RWPE2 (cell line): ENCODE measurements at regions not wholly inside any gene's neighbourhood (a gene's known extent, or its start where the extent isn't known, plus 50 kb on each side); places are given as distances from the start of the nearest gene placed in this dataset.

Experiments used
- ATAC-seq: fragments of 200-7000 bp; cut with Tn5 transposase; 3 replicates; pipeline ENCODE4 v1.9.1; 2021; ENCODE audit warnings: low read depth
- DNase-seq: peaks from one replicate; pipeline ENCODE4 v3.0.0-alpha.2; 2020; ENCODE audit warnings: low spot score
- H3K27ac ChIP-seq: fragments of 450-650 bp; 2 replicates; pipeline ENCODE4 v1.5.1; 2017; ENCODE audit warnings: mild to moderate bottlenecking; ENCODE audit not compliant: poor library complexity, severe bottlenecking
- H3K27me3 ChIP-seq: fragments of 250-450 bp; sonication (Bioruptor Pico); 2 replicates; pipeline ENCODE4 v1.5.1; 2021; ENCODE audit warnings: mild to moderate bottlenecking, moderate library complexity; ENCODE audit not compliant: insufficient read depth, poor library complexity, severe bottlenecking
- H3K36me3 ChIP-seq: fragments of 250-450 bp; sonication (Bioruptor Pico); 2 replicates; pipeline ENCODE4 v1.5.1; 2020; ENCODE audit warnings: low read depth, mild to moderate bottlenecking, moderate library complexity
- H3K4me1 ChIP-seq: fragments of 250-450 bp; sonication (Bioruptor Pico); 2 replicates; pipeline ENCODE4 v1.5.1; 2021; ENCODE audit warnings: mild to moderate bottlenecking, moderate library complexity; ENCODE audit not compliant: insufficient read depth, poor library complexity, severe bottlenecking
- H3K4me3 ChIP-seq: fragments of 250-450 bp; sonication (Bioruptor Pico); 2 replicates; pipeline ENCODE4 v1.5.1; 2021; ENCODE audit warnings: mild to moderate bottlenecking, moderate library complexity; ENCODE audit not compliant: severe bottlenecking
- H3K9me3 ChIP-seq: fragments of 250-450 bp; sonication (Bioruptor Pico); 2 replicates; pipeline ENCODE4 v1.5.1; 2021; ENCODE audit warnings: mild to moderate bottlenecking, moderate library complexity; ENCODE audit not compliant: severe bottlenecking
- TF ChIP-seq, protein P1 (sequence below): fragments of 450-650 bp; IDR thresholded peaks from one replicate; pipeline ENCODE4 v1.5.1; 2017; ENCODE audit warnings: mild to moderate bottlenecking, moderate library complexity; ENCODE audit not compliant: poor library complexity, severe bottlenecking

DNA sequence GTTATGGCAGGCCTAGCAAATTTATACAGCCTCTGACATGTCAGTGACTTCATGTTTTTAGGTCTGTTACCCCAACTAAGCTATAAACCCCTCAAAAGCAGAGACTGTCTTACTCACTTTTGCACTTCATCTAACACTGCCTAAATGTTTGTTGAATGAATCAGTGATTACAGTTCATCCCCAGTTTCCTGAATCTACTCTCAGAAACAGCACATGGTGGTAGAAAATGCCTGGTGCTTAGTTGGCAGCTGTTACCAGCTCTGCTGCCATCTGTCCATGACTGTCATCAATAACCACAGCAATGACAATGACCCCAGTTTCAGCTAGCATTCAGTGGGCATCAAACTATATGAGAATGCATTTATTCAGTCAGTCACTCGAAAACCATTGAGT is 110.5 kb upstream of the SERBP1 start:
- ATAC-seq (peak; percentile 48; the same call in 2 of the 3 replicates), DNase-seq (no peak)
- Histone ChIP-seq H3K27ac (peak overlapping the region; percentile 3), H3K4me3 (no peak overlapping the region), H3K27me3 (no peaks in the 10 kb centered on the region), H3K36me3 (no peaks in the 10 kb centered on the region), H3K4me1 (no peaks in the 10 kb centered on the region), H3K9me3 (no peaks in the 10 kb centered on the region)
- TF ChIP-seq, protein P1, sequence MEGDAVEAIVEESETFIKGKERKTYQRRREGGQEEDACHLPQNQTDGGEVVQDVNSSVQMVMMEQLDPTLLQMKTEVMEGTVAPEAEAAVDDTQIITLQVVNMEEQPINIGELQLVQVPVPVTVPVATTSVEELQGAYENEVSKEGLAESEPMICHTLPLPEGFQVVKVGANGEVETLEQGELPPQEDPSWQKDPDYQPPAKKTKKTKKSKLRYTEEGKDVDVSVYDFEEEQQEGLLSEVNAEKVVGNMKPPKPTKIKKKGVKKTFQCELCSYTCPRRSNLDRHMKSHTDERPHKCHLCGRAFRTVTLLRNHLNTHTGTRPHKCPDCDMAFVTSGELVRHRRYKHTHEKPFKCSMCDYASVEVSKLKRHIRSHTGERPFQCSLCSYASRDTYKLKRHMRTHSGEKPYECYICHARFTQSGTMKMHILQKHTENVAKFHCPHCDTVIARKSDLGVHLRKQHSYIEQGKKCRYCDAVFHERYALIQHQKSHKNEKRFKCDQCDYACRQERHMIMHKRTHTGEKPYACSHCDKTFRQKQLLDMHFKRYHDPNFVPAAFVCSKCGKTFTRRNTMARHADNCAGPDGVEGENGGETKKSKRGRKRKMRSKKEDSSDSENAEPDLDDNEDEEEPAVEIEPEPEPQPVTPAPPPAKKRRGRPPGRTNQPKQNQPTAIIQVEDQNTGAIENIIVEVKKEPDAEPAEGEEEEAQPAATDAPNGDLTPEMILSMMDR, result no peak

DNA sequence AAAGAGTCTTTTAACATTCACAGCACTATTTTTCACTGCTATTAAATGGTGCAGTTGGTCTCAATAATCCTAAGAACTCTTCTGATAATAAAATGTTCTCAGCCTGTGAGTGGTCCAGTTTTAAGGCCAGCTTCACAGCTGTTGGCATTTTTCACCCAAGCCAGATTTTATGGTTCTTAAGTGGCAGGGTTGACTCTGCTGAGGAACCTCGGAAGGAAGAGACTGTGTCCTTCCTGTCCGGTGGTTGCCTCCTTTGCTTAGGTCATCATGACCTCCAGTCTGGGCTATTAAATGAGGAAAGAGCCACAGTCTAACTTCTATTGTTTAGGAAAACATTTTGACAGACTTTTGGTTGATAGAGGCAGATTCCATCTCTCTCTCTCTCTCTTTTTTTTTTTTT is 112.5 kb upstream of the SERBP1 start:
- no peak overlapping the region for H3K4me3 ChIP-seq
- TF ChIP-seq, protein P1, result no peak
- no peaks in the 10 kb centered on the region for H3K9me3 ChIP-seq
- ATAC-seq (no peak), DNase-seq (no peak)
- no peaks in the 10 kb centered on the region for H3K36me3 ChIP-seq
- no peaks in the 10 kb centered on the region for H3K4me1 ChIP-seq
- H3K27ac ChIP-seq, result no peak overlapping the region
- H3K27me3 ChIP-seq, result no peaks in the 10 kb centered on the region

DNA sequence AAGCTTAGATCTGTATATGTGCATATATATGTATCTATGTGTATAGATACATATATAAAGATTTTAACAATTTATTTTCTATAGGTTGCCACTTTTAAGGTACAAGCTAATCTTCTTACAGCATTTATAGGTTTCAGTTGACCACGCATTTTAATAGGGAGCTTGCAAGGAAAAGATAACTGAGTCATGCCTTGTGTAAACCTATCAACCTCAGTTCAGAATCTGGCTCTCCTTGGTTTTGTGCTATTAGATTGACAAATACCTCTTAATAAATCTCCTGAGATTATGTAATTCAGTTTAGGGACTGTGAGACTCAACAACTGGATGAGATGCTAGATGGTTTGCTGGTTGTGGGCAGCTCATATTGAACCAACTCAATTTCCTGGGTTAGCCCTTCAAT is 114.7 kb upstream of the SERBP1 start:
- Histone ChIP-seq H3K4me3 (no peak overlapping the region), H3K9me3 (no peaks in the 10 kb centered on the region), H3K27ac (no peak overlapping the region), H3K36me3 (no peaks in the 10 kb centered on the region), H3K4me1 (no peaks in the 10 kb centered on the region), H3K27me3 (no peaks in the 10 kb centered on the region)
- DNase-seq (no peak), ATAC-seq (peak; percentile 41; the same call in 1 of the 3 replicates)
- TF ChIP-seq, protein P1, result no peak

DNA sequence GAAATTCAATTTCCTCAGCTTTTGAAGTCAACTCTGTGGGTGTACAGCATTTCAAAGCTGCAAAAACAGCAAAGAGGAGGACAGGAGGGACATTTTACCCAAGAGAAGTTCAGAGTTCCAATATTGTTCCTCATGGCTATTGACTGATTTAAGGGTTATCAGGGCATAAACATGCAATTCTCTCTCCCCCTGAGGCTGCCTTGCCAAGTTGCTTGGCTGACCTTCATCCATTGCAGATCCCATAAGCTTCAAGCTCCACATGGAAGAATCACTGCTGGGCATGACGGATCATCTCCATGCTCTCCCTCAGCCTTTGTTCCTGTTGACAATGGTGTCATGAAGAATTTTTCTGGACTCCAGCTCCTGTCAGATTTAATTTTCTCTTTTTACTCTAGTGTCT is 115.2 kb upstream of the SERBP1 start:
- no peaks in the 10 kb centered on the region for H3K4me1 ChIP-seq
- no peak for DNase-seq

DNA sequence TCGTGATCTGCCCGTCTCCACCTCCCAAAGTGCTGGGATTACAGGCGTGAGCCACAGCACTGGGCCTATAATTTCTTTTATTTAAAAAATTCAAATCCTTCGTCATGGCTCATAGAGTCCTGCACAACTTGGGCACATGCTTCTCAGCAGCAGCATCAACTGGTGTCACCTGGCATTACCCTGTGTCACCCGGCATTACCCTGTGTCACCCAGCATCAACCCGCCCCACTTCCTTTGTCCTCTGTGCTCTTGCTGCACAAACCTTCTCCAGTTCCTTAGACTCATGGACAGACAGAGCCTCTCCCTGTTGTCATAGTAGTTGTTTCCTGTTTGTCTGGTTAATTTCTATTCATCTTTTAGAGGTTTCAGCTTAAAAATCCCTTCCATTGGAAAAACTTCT is 121.2 kb upstream of the SERBP1 start:
- ATAC-seq, result no peak
- no peak for DNase-seq
- Histone ChIP-seq H3K27me3 (no peaks in the 10 kb centered on the region), H3K9me3 (no peaks in the 10 kb centered on the region), H3K4me3 (no peak overlapping the region), H3K36me3 (no peaks in the 10 kb centered on the region), H3K27ac (no peak overlapping the region), H3K4me1 (peaks cover 4% of the 10 kb centered on the region)
- TF ChIP-seq, protein P1, result no peak

More for the DNA sequence above, 115.2 kb upstream of the SERBP1 start:
- TF ChIP-seq, protein P1, result no peak
- Histone ChIP-seq H3K9me3 (no peaks in the 10 kb centered on the region), H3K27me3 (no peaks in the 10 kb centered on the region), H3K36me3 (no peaks in the 10 kb centered on the region), H3K4me3 (no peak overlapping the region), H3K27ac (no peak overlapping the region)
- ATAC-seq, result no peak
